GM13976 (cell line): ENCODE measurements at regions not wholly inside any gene's neighbourhood (a gene's known extent, or its start where the extent isn't known, plus 50 kb on each side); places are given as distances from the start of the nearest gene placed in this dataset.

ENCODE experiments used
- DNase-seq: peaks from one replicate; pipeline ENCODE4 v3.0.0; 2012; ENCODE audit warnings: low spot score
- CTCF ChIP-seq: IDR thresholded peaks from 2 replicates; pipeline ENCODE4 v1.5.1; 2012; ENCODE audit warnings: borderline replicate concordance, mild to moderate bottlenecking; ENCODE audit not compliant: insufficient read depth; ENCODE audit errors: extremely low read depth, missing control alignments, control extremely low read depth
- in situ Hi-C: fragments of 300-500 bp; cut with MboI; formaldehyde crosslinking; loops from one replicate; pipeline ENCODE4 v1.12.0; 2022; ENCODE audit warnings: low sequenced_read_pairs, mixed read lengths, inconsistent platforms; ENCODE audit not compliant: unreplicated experiment

DNA sequence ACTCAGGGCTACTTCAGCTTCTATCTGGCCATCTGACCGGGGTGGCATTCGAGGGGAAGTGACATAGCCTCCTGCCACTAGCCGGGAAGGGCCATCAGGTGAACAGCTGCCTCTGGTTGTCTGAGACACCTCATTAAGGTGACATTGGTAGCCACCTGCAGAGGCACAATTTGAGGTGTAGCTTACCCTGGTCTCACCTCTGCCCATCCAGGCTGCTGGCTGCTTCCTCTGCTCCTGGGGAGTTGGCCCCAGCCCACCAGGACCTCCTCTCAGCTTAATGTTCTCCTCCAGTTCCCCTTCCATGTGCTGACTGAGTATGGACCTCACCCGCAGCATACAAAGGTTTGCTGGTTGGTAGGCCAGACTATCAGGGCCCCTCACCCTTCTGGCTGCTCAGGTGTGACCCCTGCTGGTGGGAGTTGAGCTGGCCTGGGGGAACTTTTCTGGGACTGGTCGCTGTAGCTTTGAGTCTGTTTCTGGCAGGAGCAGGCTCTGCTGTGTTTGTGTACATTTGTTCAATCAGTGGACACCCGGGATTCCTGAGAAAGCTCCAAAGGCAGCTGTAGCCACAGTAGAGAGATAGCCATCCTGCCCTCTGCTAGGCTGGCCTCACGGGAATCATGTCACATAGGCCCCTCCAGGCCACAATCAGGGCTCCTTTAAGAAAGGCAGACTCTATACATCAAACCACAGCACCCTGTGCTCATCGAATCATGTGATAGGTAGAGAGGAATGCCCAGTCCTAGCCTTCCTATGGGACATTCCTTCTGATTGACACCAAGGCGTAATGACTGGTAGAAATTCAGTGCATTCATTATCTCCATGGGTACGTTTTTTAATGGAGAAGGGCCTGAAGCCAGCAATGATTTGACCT, 295.1 kb upstream of the PLET1 start:
- peak; percentile 62 for DNase-seq
- in situ Hi-C loops: no loop called here
- TF ChIP-seq CTCF: peak; percentile 34

- TF ChIP-seq CTCF: no peak
- in situ Hi-C loops: no loop called here
- DNase-seq: no peak
Measured at GRCh38 chr11:112558691-112559090, 298.0 kb upstream of the PLET1 start.

DNA sequence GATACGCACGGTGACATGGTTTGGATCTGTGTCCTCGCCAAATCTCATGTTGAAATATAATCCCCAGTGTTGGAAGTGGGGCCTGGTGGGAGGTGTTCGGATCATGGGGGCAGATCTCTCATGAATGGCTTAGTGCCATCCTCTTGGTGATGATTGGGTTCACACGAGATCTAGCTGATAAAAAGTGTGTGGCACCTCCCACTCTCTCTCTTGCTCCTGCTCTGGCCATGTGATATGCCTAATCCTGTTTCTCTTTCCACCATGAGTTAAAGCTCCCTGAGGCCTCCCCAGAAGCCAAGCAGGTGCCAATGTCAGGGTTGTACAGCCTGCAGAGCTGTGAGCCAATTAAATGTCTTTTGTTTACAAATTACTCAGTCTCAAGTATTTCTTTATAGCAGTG, 303.1 kb upstream of the PLET1 start:
- in situ Hi-C loops: no loop called here
- DNase-seq: no peak
- no peak for TF ChIP-seq CTCF

GRCh38 chr11:112564228-112564955, 303.7 kb upstream of the PLET1 start:
- no peak for DNase-seq
- in situ Hi-C loops: no loop called here
- no peak for TF ChIP-seq CTCF

DNA sequence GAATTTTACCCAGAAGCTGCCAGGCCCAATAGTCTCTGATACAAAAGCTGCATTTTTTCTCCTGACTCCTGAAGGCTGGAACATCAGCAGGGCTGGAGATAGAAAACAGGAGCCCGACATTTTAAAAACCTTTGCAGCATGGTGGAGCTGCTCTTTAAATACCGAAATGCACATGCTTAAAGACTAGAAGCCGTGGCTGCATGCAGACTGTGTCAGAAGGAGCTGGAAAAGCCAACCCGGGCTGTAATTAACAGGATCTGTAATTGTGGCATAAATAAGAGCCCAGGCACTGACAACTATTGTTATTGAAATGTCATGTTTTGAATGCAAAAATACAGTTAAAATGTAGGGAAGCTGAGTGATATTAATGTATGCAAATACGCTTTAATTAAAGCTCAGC, 304.9 kb upstream of the PLET1 start:
- in situ Hi-C loops: no loop called here

GRCh38 chr11:112566124-112566523, 305.5 kb upstream of the PLET1 start:
- in situ Hi-C loops: no loop called here
- DNase-seq: no peak
- no peak for TF ChIP-seq CTCF

More for the DNA sequence above, 304.9 kb upstream of the PLET1 start:
- no peak for DNase-seq
- TF ChIP-seq CTCF: no peak
